Activated CD4-positive, alpha-beta T cell treated with anti-CD3 and anti-CD28 coated beads, Interleukin-2, amount 10 ng/mL, durations not matched to agents 24 days and 14 days (primary cell): ENCODE measurements at regions not wholly inside any gene's neighbourhood (a gene's known extent, or its start where the extent isn't known, plus 50 kb on each side); places are given as distances from the start of the nearest gene placed in this dataset.

Experiments
- DNase-seq: peaks from one replicate; pipeline ENCODE4 v3.0.0; 2022
- H3K27ac Mint-ChIP-seq: one replicate; pipeline ENCODE4 v1.8.0; 2022; ENCODE audit warnings: mild to moderate bottlenecking, mixed read lengths
- H3K27me3 Mint-ChIP-seq: one replicate; pipeline ENCODE4 v1.8.0; 2022; ENCODE audit warnings: mixed read lengths
- H3K36me3 Mint-ChIP-seq: one replicate; pipeline ENCODE4 v1.8.0; 2022; ENCODE audit warnings: low read depth, mild to moderate bottlenecking, mixed read lengths
- H3K4me1 Mint-ChIP-seq: one replicate; pipeline ENCODE4 v1.8.0; 2021; ENCODE audit warnings: mixed read lengths
- H3K4me3 Mint-ChIP-seq: one replicate; pipeline ENCODE4 v1.8.0; 2022; ENCODE audit warnings: mild to moderate bottlenecking, moderate library complexity, mixed read lengths
- H3K9me3 Mint-ChIP-seq: one replicate; pipeline ENCODE4 v1.8.0; 2021; ENCODE audit warnings: mixed read lengths
- intact Hi-C: fragments of 100-400 bp; cut with micrococcal nuclease; formaldehyde crosslinking; loops from one replicate; pipeline ENCODE4 v1.15.1; 2023

GRCh38 chr13:75945841-75946482 lies 309.8 kb downstream of the LMO7 start:
- intact Hi-C loops: no loop called here
- no peak overlapping the region for H3K27ac Mint-ChIP-seq

GRCh38 chr13:75938811-75939560 lies 302.9 kb downstream of the LMO7 start:
- intact Hi-C loops: no loop called here

More at GRCh38 chr13:75945841-75946482, 309.8 kb downstream of the LMO7 start:
- Mint-ChIP-seq H3K9me3 (no peaks in the 10 kb centered on the region), H3K4me3 (no peak overlapping the region), H3K36me3 (no peaks in the 10 kb centered on the region), H3K4me1 (no peaks in the 10 kb centered on the region), H3K27me3 (no peaks in the 10 kb centered on the region)
- DNase-seq: no peak

GRCh38 chr13:75936791-75937190 lies 300.7 kb downstream of the LMO7 start:
- no peaks in the 10 kb centered on the region for H3K36me3 Mint-ChIP-seq
- H3K4me1 Mint-ChIP-seq: no peaks in the 10 kb centered on the region
- no peak overlapping the region for H3K27ac Mint-ChIP-seq
- no peaks in the 10 kb centered on the region for H3K9me3 Mint-ChIP-seq
- no peak for DNase-seq
- intact Hi-C loops: no loop called here
- H3K27me3 Mint-ChIP-seq: no peaks in the 10 kb centered on the region
- H3K4me3 Mint-ChIP-seq: no peak overlapping the region

More at GRCh38 chr13:75938811-75939560, 302.9 kb downstream of the LMO7 start:
- Mint-ChIP-seq H3K27me3 (no peaks in the 10 kb centered on the region), H3K9me3 (no peaks in the 10 kb centered on the region), H3K4me1 (no peaks in the 10 kb centered on the region), H3K27ac (no peak overlapping the region), H3K36me3 (no peaks in the 10 kb centered on the region), H3K4me3 (no peak overlapping the region)
- no peak for DNase-seq

- intact Hi-C loops: no loop called here
- Mint-ChIP-seq H3K9me3 (no peaks in the 10 kb centered on the region), H3K36me3 (no peaks in the 10 kb centered on the region), H3K27ac (no peak overlapping the region), H3K4me1 (no peaks in the 10 kb centered on the region), H3K4me3 (no peak overlapping the region), H3K27me3 (no peaks in the 10 kb centered on the region)
- no peak for DNase-seq
Observed at GRCh38 chr13:75935805-75936204, 299.7 kb downstream of the LMO7 start.

GRCh38 chr13:75934889-75935288 lies 298.8 kb downstream of the LMO7 start:
- Mint-ChIP-seq H3K9me3 (no peaks in the 10 kb centered on the region), H3K27me3 (no peaks in the 10 kb centered on the region)

GRCh38 chr13:75932636-75933035 lies 296.5 kb downstream of the LMO7 start:
- H3K27ac Mint-ChIP-seq: no peak overlapping the region
- no peaks in the 10 kb centered on the region for H3K9me3 Mint-ChIP-seq
- H3K4me3 Mint-ChIP-seq: no peak overlapping the region
- intact Hi-C loops: no loop called here
- no peaks in the 10 kb centered on the region for H3K36me3 Mint-ChIP-seq
- DNase-seq: no peak
- no peaks in the 10 kb centered on the region for H3K4me1 Mint-ChIP-seq
- no peaks in the 10 kb centered on the region for H3K27me3 Mint-ChIP-seq

More at GRCh38 chr13:75934889-75935288, 298.8 kb downstream of the LMO7 start:
- intact Hi-C loops: no loop called here
- no peak for DNase-seq
- H3K4me1 Mint-ChIP-seq: no peaks in the 10 kb centered on the region
- no peaks in the 10 kb centered on the region for H3K36me3 Mint-ChIP-seq
- no peak overlapping the region for H3K27ac Mint-ChIP-seq
- no peak overlapping the region for H3K4me3 Mint-ChIP-seq

- Mint-ChIP-seq H3K4me3 (no peak overlapping the region), H3K36me3 (no peaks in the 10 kb centered on the region), H3K4me1 (no peaks in the 10 kb centered on the region), H3K27ac (no peak overlapping the region), H3K9me3 (no peaks in the 10 kb centered on the region), H3K27me3 (no peaks in the 10 kb centered on the region)
- intact Hi-C loops: no loop called here
- DNase-seq: no peak
Observed at GRCh38 chr13:75931116-75931515, 295.0 kb downstream of the LMO7 start.

GRCh38 chr13:75929076-75929475 lies 292.9 kb downstream of the LMO7 start:
- H3K4me1 Mint-ChIP-seq: no peaks in the 10 kb centered on the region
- H3K9me3 Mint-ChIP-seq: no peaks in the 10 kb centered on the region
- intact Hi-C loops: no loop called here
- no peaks in the 10 kb centered on the region for H3K36me3 Mint-ChIP-seq
- DNase-seq: no peak
- no peak overlapping the region for H3K27ac Mint-ChIP-seq
- no peaks in the 10 kb centered on the region for H3K27me3 Mint-ChIP-seq
- no peak overlapping the region for H3K4me3 Mint-ChIP-seq

- Mint-ChIP-seq H3K36me3 (no peaks in the 10 kb centered on the region), H3K4me3 (no peak overlapping the region), H3K4me1 (no peaks in the 10 kb centered on the region), H3K27ac (no peak overlapping the region), H3K27me3 (peaks cover 4% of the 10 kb centered on the region), H3K9me3 (no peaks in the 10 kb centered on the region)
- no peak for DNase-seq
- intact Hi-C loops: no loop called here
Observed at GRCh38 chr13:75927183-75927669, 291.1 kb downstream of the LMO7 start.

- intact Hi-C loops: no loop called here
- Mint-ChIP-seq H3K27me3 (peaks cover 4% of the 10 kb centered on the region), H3K4me3 (no peak overlapping the region), H3K36me3 (no peaks in the 10 kb centered on the region), H3K4me1 (no peaks in the 10 kb centered on the region), H3K27ac (no peak overlapping the region), H3K9me3 (peaks cover 7% of the 10 kb centered on the region)
- no peak for DNase-seq
Observed at GRCh38 chr13:75920536-75920935, 284.4 kb downstream of the LMO7 start.

- H3K36me3 Mint-ChIP-seq: no peaks in the 10 kb centered on the region
- no peaks in the 10 kb centered on the region for H3K4me1 Mint-ChIP-seq
- no peak overlapping the region for H3K27ac Mint-ChIP-seq
- no peak overlapping the region for H3K4me3 Mint-ChIP-seq
- no peak for DNase-seq
- peaks cover 4% of the 10 kb centered on the region for H3K27me3 Mint-ChIP-seq
- H3K9me3 Mint-ChIP-seq: peaks cover 7% of the 10 kb centered on the region
- intact Hi-C loops: no loop called here
Observed at GRCh38 chr13:75919660-75920199, 283.6 kb downstream of the LMO7 start.

- Mint-ChIP-seq H3K27ac (no peak overlapping the region), H3K9me3 (peaks cover 7% of the 10 kb centered on the region), H3K4me1 (no peaks in the 10 kb centered on the region), H3K27me3 (peaks cover 5% of the 10 kb centered on the region), H3K36me3 (no peaks in the 10 kb centered on the region), H3K4me3 (no peak overlapping the region)
- intact Hi-C loops: no loop called here
- no peak for DNase-seq
Observed at GRCh38 chr13:75915066-75915465, 278.9 kb downstream of the LMO7 start.

- Mint-ChIP-seq H3K4me3 (no peak overlapping the region), H3K27ac (no peak overlapping the region), H3K9me3 (peaks cover 7% of the 10 kb centered on the region), H3K27me3 (peaks cover 5% of the 10 kb centered on the region), H3K4me1 (no peaks in the 10 kb centered on the region), H3K36me3 (no peaks in the 10 kb centered on the region)
- no peak for DNase-seq
- intact Hi-C loops: no loop called here
Observed at GRCh38 chr13:75913925-75914324, 277.8 kb downstream of the LMO7 start.

- Mint-ChIP-seq H3K27ac (no peak overlapping the region), H3K4me3 (no peak overlapping the region), H3K27me3 (peaks cover 8% of the 10 kb centered on the region), H3K9me3 (no peaks in the 10 kb centered on the region), H3K4me1 (no peaks in the 10 kb centered on the region), H3K36me3 (no peaks in the 10 kb centered on the region)
- no peak for DNase-seq
- intact Hi-C loops: no loop called here
Observed at GRCh38 chr13:75910591-75910990, 274.5 kb downstream of the LMO7 start.
